ENCODE measurements at regions not wholly inside any gene's neighbourhood (a gene's known extent, or its start where the extent isn't known, plus 50 kb on each side); places are given as distances from the start of the nearest gene placed in this dataset.

GRCh38 chr14:101195309-101195901 is 291.9 kb upstream of the RTL1 start (continued):
- TF ChIP-seq USF2 (IDR thresholded peaks at IDR 0.05; ENCODE audit: low read depth, low read length), result no peak
- no peak for TF ChIP-seq NFE2L2 (IDR thresholded peaks at IDR 0.05; ENCODE audit: low read depth, low read length)
- no peak for TF ChIP-seq SMC3 (IDR thresholded peaks at IDR 0.05; ENCODE audit: low read depth, low read length)
- TF ChIP-seq CHD1 (IDR thresholded peaks at IDR 0.05; ENCODE audit: low read depth, low read length), result no peak

DNA sequence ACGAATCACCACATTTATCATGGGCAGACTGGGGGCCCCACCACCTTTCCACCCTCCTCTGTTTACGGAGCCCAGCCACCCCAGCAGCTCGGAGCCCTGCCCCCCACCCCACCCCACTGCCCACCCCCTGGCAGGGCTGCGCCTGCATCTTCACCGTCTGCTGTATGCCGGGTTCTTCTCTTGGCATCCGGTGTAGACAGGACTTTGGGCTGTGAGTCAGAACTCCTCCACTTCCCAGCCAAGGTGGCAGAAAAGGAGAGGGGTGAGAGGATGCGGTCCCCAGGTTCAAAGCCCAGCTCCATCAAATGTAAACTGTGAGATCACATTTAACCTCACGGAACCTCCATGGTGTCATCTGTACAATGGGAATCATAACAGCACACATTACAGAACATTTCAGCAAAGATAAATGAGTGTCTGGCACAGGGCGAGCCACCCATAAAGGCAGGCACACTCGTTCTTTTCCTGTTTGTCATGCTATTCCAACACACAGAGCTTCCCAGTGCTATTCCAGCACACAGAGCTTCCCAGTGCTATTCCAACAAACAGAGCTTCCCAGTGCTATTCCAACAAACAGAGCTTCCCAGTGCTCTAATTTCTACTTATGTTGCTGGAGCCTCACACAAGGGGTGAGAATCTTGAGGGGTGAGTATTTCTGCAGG is 292.7 kb upstream of the RTL1 start:
- Histone ChIP-seq H4K8ac (ENCODE audit: low read depth in 2 of 2, low read length in 2 of 2) (no peak overlapping the region), H3K9me3 (ENCODE audit: control insufficient read depth, insufficient read depth, low read length) (no peaks in the 10 kb centered on the region), H2AFZ (replicated peaks; ENCODE audit: low read length, poor library complexity) (no peak overlapping the region), H3K18ac (ENCODE audit: low read depth, low read length) (no peak overlapping the region), H2BK15ac (ENCODE audit: low read depth, low read length) (no peak overlapping the region), H2BK20ac (ENCODE audit: low read depth, low read length) (no peak overlapping the region), H3K27me3 (ENCODE audit: control insufficient read depth, insufficient read depth, low read length) (peaks cover 37% of the 10 kb centered on the region), H2AK5ac (ENCODE audit: low read depth, low read length) (no peak overlapping the region), H3K4me3 (ENCODE audit: insufficient read depth, low read depth, low read length) (no peak overlapping the region), H2BK5ac (ENCODE audit: low read depth, low read length, poor library complexity, severe bottlenecking) (no peak overlapping the region), H3K4me1 (ENCODE audit: control insufficient read depth, insufficient read depth, low read length) (no peaks in the 10 kb centered on the region), H3K9me1 (ENCODE audit: insufficient read depth, low read length) (no peaks in the 10 kb centered on the region), H3K23ac (ENCODE audit: low read depth, low read length) (no peak overlapping the region), H4K91ac (ENCODE audit: insufficient read depth, low read depth, low read length) (no peak overlapping the region), H2BK120ac (ENCODE audit: low read depth, low read length) (no peak overlapping the region), H2AK9ac (replicated peaks; ENCODE audit: low read depth, low read length, poor library complexity) (no peak overlapping the region), H3K27ac (ENCODE audit: insufficient read depth, low read length) (no peak overlapping the region), H4K20me1 (ENCODE audit: insufficient read depth, low read length) (no peaks in the 10 kb centered on the region), H3K9ac (ENCODE audit: low read depth, low read length) (no peak overlapping the region), H3K4me2 (ENCODE audit: low read depth, low read length) (no peak overlapping the region), H3K56ac (ENCODE audit: extremely low read depth, insufficient read depth, low read length) (no peak overlapping the region), H3K79me1 (ENCODE audit: low read depth in 1 of 2, low read length in 2 of 2) (no peaks in the 10 kb centered on the region), H3K4ac (ENCODE audit: low read depth, low read length) (no peak overlapping the region), H4K5ac (ENCODE audit: low read depth, low read length) (no peak overlapping the region), H3K36me3 (ENCODE audit: control insufficient read depth, insufficient read depth, low read length) (no peaks in the 10 kb centered on the region), H3K14ac (replicated peaks; ENCODE audit: low read depth, low read length) (no peak overlapping the region)
- no CpG with 5 or more reads among the region's 11 CpGs for WGBS, 2 experiments (ENCODE audit: extremely low coverage in 2 of 2, insufficient read length in 1 of 2)
- ChIA-PET POLR2A (ENCODE audit: unreplicated experiment) (no interaction called here), CTCF (no interaction called here)
- no peak for DNase-seq
- intact Hi-C loops (cut with micrococcal nuclease), result no loop called here
- dilution Hi-C loops (cut with HindIII; ENCODE audit: low sequenced_read_pairs, unreplicated experiment), result no loop called here
- in situ Hi-C loops (cut with MboI; ENCODE audit: low sequenced_read_pairs), result no loop called here
- BruUV-seq (replicated peaks), result no TSS peak
- no peak for ATAC-seq (ENCODE audit: low read depth)
- TF ChIP-seq SMC3 (IDR thresholded peaks at IDR 0.05; ENCODE audit: low read depth, low read length), result no peak
- TF ChIP-seq USF2 (IDR thresholded peaks at IDR 0.05; ENCODE audit: low read depth, low read length), result no peak
- TF ChIP-seq CEBPB (IDR thresholded peaks at IDR 0.05; ENCODE audit: low read depth, low read length), result no peak
- no peak for TF ChIP-seq CHD1 (IDR thresholded peaks at IDR 0.05; ENCODE audit: low read depth, low read length)
- no peak for TF ChIP-seq POLR2A (IDR thresholded peaks at IDR 0.05; ENCODE audit: low read depth, low read length)
- TF ChIP-seq CTCF (conservative IDR thresholded peaks at IDR 0.05; ENCODE audit: low read depth, low read length), result no peak
- no peak for TF ChIP-seq MXI1 (IDR thresholded peaks at IDR 0.05; ENCODE audit: borderline replicate concordance, low read depth, low read length)
- no peak for TF ChIP-seq RAD21 (IDR thresholded peaks at IDR 0.05; ENCODE audit: low read length)
- no peak for TF ChIP-seq FOS (IDR thresholded peaks at IDR 0.05; ENCODE audit: low read depth, low read length)
- no peak for TF ChIP-seq MAFK (IDR thresholded peaks at IDR 0.05; ENCODE audit: low read depth, low read length)
- no peak for TF ChIP-seq NFE2L2 (IDR thresholded peaks at IDR 0.05; ENCODE audit: low read depth, low read length)
- no peak for TF ChIP-seq RFX5 (IDR thresholded peaks at IDR 0.05; ENCODE audit: low read depth, low read length)
